22Rv1 (cell line): ENCODE measurements at regions not wholly inside any gene's neighbourhood (a gene's known extent, or its start where the extent isn't known, plus 50 kb on each side); places are given as distances from the start of the nearest gene placed in this dataset.

Source experiments
- H3K27ac ChIP-seq: fragments of 450-650 bp; 2 replicates; pipeline ENCODE4 v1.5.1; 2017
- CTCF ChIP-seq: fragments of 450-650 bp; IDR thresholded peaks from 2 replicates; pipeline ENCODE4 v1.5.1; 2017; ENCODE audit warnings: mild to moderate bottlenecking
- ZFX ChIP-seq: fragments of 450-650 bp; IDR thresholded peaks from 2 replicates; pipeline ENCODE4 v1.6.1; 2017; ENCODE audit warnings: antibody characterized with exemption, borderline replicate concordance

- no peak for TF ChIP-seq CTCF
- TF ChIP-seq ZFX = no peak
- no peak overlapping the region for H3K27ac ChIP-seq
Observed at GRCh38 chr7:81140252-81140651, 221.4 kb upstream of the SEMA3C start.

GRCh38 chr7:81138870-81139269 is 220.0 kb upstream of the SEMA3C start:
- H3K27ac ChIP-seq = no peak overlapping the region
- TF ChIP-seq CTCF (no peak), ZFX (no peak)

GRCh38 chr7:81135324-81135723 is 216.5 kb upstream of the SEMA3C start:
- TF ChIP-seq CTCF = no peak
- TF ChIP-seq ZFX = no peak
- H3K27ac ChIP-seq = no peak overlapping the region

GRCh38 chr7:81128011-81128410 is 209.2 kb upstream of the SEMA3C start:
- no peak overlapping the region for H3K27ac ChIP-seq
- TF ChIP-seq ZFX = no peak
- no peak for TF ChIP-seq CTCF

GRCh38 chr7:81120803-81121202 is 202.0 kb upstream of the SEMA3C start:
- TF ChIP-seq ZFX (no peak), CTCF (no peak)
- H3K27ac ChIP-seq = no peak overlapping the region

- no peak for TF ChIP-seq ZFX
- no peak overlapping the region for H3K27ac ChIP-seq
Observed at GRCh38 chr7:81120111-81120510, 201.3 kb upstream of the SEMA3C start.

GRCh38 chr7:81114633-81115032 is 195.8 kb upstream of the SEMA3C start:
- TF ChIP-seq CTCF (no peak), ZFX (no peak)
- no peak overlapping the region for H3K27ac ChIP-seq

- TF ChIP-seq ZFX = no peak
- TF ChIP-seq CTCF = no peak
- H3K27ac ChIP-seq = no peak overlapping the region
Observed at GRCh38 chr7:81112731-81113130, 193.9 kb upstream of the SEMA3C start.
